KMS-11 (cell line): ENCODE measurements at regions not wholly inside any gene's neighbourhood (a gene's known extent, or its start where the extent isn't known, plus 50 kb on each side); places are given as distances from the start of the nearest gene placed in this dataset.
"Not testable (repeated sequence)": the region's sequence is repeated elsewhere in the genome, so short reads cannot be mapped to it uniquely, and the experiment has no call there.

Experiments
- H2AFZ ChIP-seq: fragments of 200-600 bp; sonication (generic); 2 replicates; pipeline ENCODE4 v1.6.1; 2016; ENCODE audit warnings: antibody characterized with exemption, mixed run types, low read depth
- H3K27ac ChIP-seq: fragments of 200-600 bp; sonication (generic); 2 replicates; pipeline ENCODE4 v1.6.1; 2016; ENCODE audit warnings: mild to moderate bottlenecking, mixed run types
- H3K27me3 ChIP-seq: fragments of 200-600 bp; sonication (generic); 2 replicates; pipeline ENCODE4 v1.6.1; 2017; ENCODE audit warnings: mild to moderate bottlenecking, low read depth, mixed run types, moderate library complexity; ENCODE audit not compliant: insufficient read depth
- H3K36me3 ChIP-seq: fragments of 200-600 bp; sonication (generic); 2 replicates; pipeline ENCODE4 v1.6.1; 2017; ENCODE audit warnings: mild to moderate bottlenecking, mixed run types; ENCODE audit not compliant: insufficient read depth
- H3K4me1 ChIP-seq: fragments of 200-600 bp; sonication (generic); 2 replicates; pipeline ENCODE4 v1.6.1; 2016; ENCODE audit warnings: mild to moderate bottlenecking, low read depth, mixed run types; ENCODE audit not compliant: poor library complexity, severe bottlenecking
- H3K4me2 ChIP-seq: fragments of 200-600 bp; sonication (generic); 2 replicates; pipeline ENCODE4 v1.7.0; 2016; ENCODE audit warnings: mild to moderate bottlenecking, mixed run types
- H3K4me3 ChIP-seq: fragments of 200-600 bp; sonication (generic); IDR thresholded peaks from 2 replicates; pipeline ENCODE4 v1.6.1; 2017; ENCODE audit warnings: low read depth, low read length, mixed read lengths; ENCODE audit not compliant: insufficient read depth
- H3K79me2 ChIP-seq: fragments of 200-600 bp; sonication (generic); 2 replicates; pipeline ENCODE4 v1.6.1; 2016; ENCODE audit warnings: low read depth, mixed run types; ENCODE audit not compliant: insufficient read depth
- H3K9ac ChIP-seq: fragments of 200-600 bp; sonication (generic); 2 replicates; pipeline ENCODE4 v1.6.1; 2016; ENCODE audit warnings: mild to moderate bottlenecking, mixed run types
- H4K20me1 ChIP-seq: fragments of 200-600 bp; sonication (generic); 2 replicates; pipeline ENCODE4 v1.6.1; 2016; ENCODE audit warnings: mild to moderate bottlenecking, mixed run types; ENCODE audit not compliant: insufficient read depth
- TF ChIP-seq, protein P1 (sequence below): fragments of 200-600 bp; sonication (generic); conservative IDR thresholded peaks from 2 replicates; pipeline ENCODE4 v1.6.1; 2017; ENCODE audit warnings: low read depth, mild to moderate bottlenecking, antibody characterized with exemption, low read length, moderate library complexity, mixed read lengths

DNA sequence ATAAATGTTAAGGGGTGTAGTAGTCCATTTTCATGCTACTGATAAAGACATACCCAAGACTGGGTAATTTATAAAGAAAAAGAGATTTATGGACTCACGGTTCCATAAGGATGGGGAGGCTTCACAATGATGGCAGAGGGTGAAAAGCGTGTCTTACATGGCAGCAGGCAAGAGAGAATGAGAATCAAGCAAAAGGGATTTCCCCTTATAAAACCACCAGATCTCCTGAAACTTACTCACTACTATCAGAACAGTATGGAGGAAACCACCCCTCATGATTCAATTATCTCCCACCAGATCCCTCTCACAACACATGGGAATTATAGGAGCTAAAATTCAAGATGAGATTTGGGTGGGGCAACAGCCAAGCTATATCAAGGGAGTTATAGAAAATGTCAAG lies 329.2 kb downstream of the DTHD1 start:
- Histone ChIP-seq H3K79me2 (no peaks in the 10 kb centered on the region), H4K20me1 (no peaks in the 10 kb centered on the region), H3K4me2 (no peak overlapping the region), H3K27ac (no peak overlapping the region), H2AFZ (no peak overlapping the region), H3K9ac (no peak overlapping the region), H3K27me3 (no peaks in the 10 kb centered on the region), H3K36me3 (no peaks in the 10 kb centered on the region), H3K4me3 (no peak overlapping the region), H3K4me1 (no peaks in the 10 kb centered on the region)
- TF ChIP-seq, protein P1, sequence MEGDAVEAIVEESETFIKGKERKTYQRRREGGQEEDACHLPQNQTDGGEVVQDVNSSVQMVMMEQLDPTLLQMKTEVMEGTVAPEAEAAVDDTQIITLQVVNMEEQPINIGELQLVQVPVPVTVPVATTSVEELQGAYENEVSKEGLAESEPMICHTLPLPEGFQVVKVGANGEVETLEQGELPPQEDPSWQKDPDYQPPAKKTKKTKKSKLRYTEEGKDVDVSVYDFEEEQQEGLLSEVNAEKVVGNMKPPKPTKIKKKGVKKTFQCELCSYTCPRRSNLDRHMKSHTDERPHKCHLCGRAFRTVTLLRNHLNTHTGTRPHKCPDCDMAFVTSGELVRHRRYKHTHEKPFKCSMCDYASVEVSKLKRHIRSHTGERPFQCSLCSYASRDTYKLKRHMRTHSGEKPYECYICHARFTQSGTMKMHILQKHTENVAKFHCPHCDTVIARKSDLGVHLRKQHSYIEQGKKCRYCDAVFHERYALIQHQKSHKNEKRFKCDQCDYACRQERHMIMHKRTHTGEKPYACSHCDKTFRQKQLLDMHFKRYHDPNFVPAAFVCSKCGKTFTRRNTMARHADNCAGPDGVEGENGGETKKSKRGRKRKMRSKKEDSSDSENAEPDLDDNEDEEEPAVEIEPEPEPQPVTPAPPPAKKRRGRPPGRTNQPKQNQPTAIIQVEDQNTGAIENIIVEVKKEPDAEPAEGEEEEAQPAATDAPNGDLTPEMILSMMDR, result no peak

DNA sequence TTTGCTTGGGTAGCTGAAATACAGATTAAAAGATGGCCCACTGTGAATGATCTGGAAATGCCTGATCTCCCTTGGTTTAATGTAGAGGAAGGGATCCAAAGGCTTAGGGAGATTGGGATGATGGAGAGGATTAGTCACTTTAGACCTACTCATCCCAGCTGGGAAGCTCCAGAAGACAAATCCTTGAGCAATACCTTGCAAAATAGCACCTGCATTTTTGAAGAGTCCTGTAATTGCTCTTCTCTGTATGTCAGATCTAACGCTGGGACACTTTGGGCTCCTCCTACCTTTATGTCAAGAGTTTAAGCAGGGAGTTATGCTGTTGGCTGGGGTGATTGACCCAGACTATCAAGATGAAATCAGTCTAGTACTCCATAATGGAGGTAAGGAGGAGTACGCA lies 331.7 kb downstream of the DTHD1 start:
- H3K4me1 ChIP-seq, H3K27ac ChIP-seq, H3K36me3 ChIP-seq, H2AFZ ChIP-seq, H3K79me2 ChIP-seq, H3K4me3 ChIP-seq, H4K20me1 ChIP-seq, H3K9ac ChIP-seq, H3K4me2 ChIP-seq, H3K27me3 ChIP-seq: not testable (repeated sequence)

DNA sequence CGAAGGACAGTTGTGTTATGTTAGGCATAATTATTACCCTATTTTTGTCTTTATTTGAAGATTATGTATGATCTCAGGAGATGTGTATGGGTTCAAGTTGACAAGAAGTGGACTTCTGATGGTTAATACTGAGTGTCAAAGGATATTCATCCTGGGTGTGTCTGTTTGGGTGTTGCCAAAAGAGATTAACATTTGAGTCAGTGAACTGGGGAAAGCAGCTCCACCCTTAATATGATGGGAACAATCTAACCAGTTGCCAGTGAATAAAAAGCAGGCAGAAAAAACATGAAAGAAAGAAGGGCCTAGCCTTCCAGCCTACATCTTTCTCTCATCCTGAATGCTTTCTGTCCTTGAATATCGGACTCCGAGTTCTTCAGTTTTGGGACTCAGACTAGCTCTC lies 332.6 kb downstream of the DTHD1 start:
- H4K20me1 ChIP-seq, result no peaks in the 10 kb centered on the region
- TF ChIP-seq, protein P1, result no peak
- no peak overlapping the region for H2AFZ ChIP-seq
- no peaks in the 10 kb centered on the region for H3K4me1 ChIP-seq
- H3K9ac ChIP-seq, result no peak overlapping the region
- H3K36me3 ChIP-seq, result no peaks in the 10 kb centered on the region
- H3K79me2 ChIP-seq, result no peaks in the 10 kb centered on the region
- no peaks in the 10 kb centered on the region for H3K27me3 ChIP-seq
- H3K4me3 ChIP-seq, result no peak overlapping the region
- H3K27ac ChIP-seq, result no peak overlapping the region
- H3K4me2 ChIP-seq, result no peak overlapping the region

DNA sequence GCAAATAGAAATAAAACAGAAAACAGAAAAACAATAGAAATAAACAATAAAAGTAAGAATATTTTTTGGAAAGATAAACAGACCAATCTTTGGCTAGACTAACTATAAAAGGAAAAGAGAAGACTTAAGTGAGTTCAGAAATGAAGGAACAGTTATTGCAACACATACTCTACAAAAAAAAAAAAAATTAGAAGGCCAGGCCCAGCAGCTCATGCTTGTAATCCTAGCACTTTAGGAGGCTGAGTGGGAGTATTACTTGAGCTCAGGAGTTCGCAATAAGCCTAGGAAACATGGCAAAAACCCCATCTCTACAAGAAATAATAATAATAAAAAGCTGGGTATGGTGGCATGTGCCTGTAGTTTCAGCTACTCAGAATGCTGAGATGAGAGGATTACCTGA lies 336.7 kb downstream of the DTHD1 start:
- no peak overlapping the region for H3K4me2 ChIP-seq
- H4K20me1 ChIP-seq, result no peaks in the 10 kb centered on the region
- H3K79me2 ChIP-seq, result no peaks in the 10 kb centered on the region
- H3K4me1 ChIP-seq, result no peaks in the 10 kb centered on the region
- no peaks in the 10 kb centered on the region for H3K36me3 ChIP-seq
- no peaks in the 10 kb centered on the region for H3K27me3 ChIP-seq
- H3K27ac ChIP-seq, result no peak overlapping the region
- H3K4me3 ChIP-seq, result no peak overlapping the region
- TF ChIP-seq, protein P1, result no peak
- no peak overlapping the region for H3K9ac ChIP-seq
- H2AFZ ChIP-seq, result no peak overlapping the region

DNA sequence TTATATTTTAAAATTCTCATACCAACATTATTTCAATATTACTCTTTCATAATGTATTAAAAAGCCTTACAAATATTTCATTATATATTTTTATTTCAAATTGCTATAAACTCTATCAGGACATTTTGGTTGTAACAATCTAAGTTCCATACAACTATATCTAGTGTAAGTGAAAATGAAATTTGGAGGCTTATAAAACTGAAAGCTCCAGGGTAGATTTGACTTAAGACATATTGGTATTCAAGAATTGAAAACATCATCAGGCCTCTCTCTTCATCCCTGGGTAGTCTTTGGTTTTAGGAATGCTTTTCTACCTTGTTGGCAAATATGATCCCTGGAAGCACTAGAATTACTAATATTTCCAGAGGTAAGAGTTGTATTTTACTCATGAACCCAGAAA lies 342.6 kb downstream of the DTHD1 start:
- H3K4me1 ChIP-seq, result no peaks in the 10 kb centered on the region
- TF ChIP-seq, protein P1, result no peak
- no peak overlapping the region for H3K9ac ChIP-seq
- no peaks in the 10 kb centered on the region for H3K79me2 ChIP-seq
- H3K4me3 ChIP-seq, result no peak overlapping the region
- no peaks in the 10 kb centered on the region for H3K36me3 ChIP-seq
- no peak overlapping the region for H3K4me2 ChIP-seq
- H4K20me1 ChIP-seq, result no peaks in the 10 kb centered on the region
- no peak overlapping the region for H3K27ac ChIP-seq
- H3K27me3 ChIP-seq, result no peaks in the 10 kb centered on the region
- H2AFZ ChIP-seq, result no peak overlapping the region
